Spleen (tissue), 11 donors: ENCODE measurements at regions not wholly inside any gene's neighbourhood (a gene's known extent, or its start where the extent isn't known, plus 50 kb on each side); places are given as distances from the start of the nearest gene placed in this dataset.

Experiments
- DNase-seq: peaks from one replicate; pipeline ENCODE4 v3.0.0-alpha.2; 2020
- H3K27ac ChIP-seq, 8 donors: fragments of 200-600 bp; sonication (generic) in 7 of 8; 1 replicate in 4 of 8; 2 replicates in 4 of 8; pipeline versions ENCODE4 v1.5.0 to v1.8.0; 2016 to 2021; ENCODE audit warnings: inconsistent platforms in 4 of 8, mild to moderate bottlenecking in 4 of 8, moderate library complexity in 1 of 8
- H3K27me3 ChIP-seq, 7 donors: fragments of 200-600 bp; sonication (generic) in 6 of 7; replicated peaks in 1 of 7; 1 replicate in 4 of 7; 2 replicates in 3 of 7; pipeline versions ENCODE4 v1.5.0 to v1.8.0; 2016 to 2021; ENCODE audit warnings: inconsistent platforms in 3 of 7, mild to moderate bottlenecking in 1 of 7
- H3K36me3 ChIP-seq, 6 donors: fragments of 200-600 bp; sonication (generic) in 5 of 6; 1 replicate in 4 of 6; 2 replicates in 2 of 6; pipeline versions ENCODE4 v1.5.0 to v1.8.0; 2016 to 2021; ENCODE audit warnings: inconsistent platforms in 2 of 6
- H3K4me1 ChIP-seq, 6 donors: fragments of 200-600 bp; sonication (generic) in 5 of 6; 1 replicate in 3 of 6; 2 replicates in 3 of 6; pipeline versions ENCODE4 v1.5.0 to v1.8.0; 2016 to 2021; ENCODE audit warnings: inconsistent platforms in 3 of 6
- H3K4me3 ChIP-seq, 8 donors: fragments of 200-600 bp; sonication (generic) in 7 of 8; 1 replicate in 4 of 8; 2 replicates in 4 of 8; pipeline versions ENCODE4 v1.5.0 to v1.8.0; 2016 to 2021; ENCODE audit warnings: inconsistent platforms in 4 of 8, mild to moderate bottlenecking in 4 of 8, moderate library complexity in 2 of 8
- H3K9me3 ChIP-seq, 8 donors: fragments of 200-600 bp; sonication (generic) in 7 of 8; 1 replicate in 4 of 8; 2 replicates in 4 of 8; pipeline versions ENCODE4 v1.5.0 to v1.8.0; 2016 to 2021; ENCODE audit warnings: inconsistent platforms in 4 of 8
- CTCF ChIP-seq, 11 experiments: fragments of 200-600 bp in 7 of 11; fragments of 450-650 bp in 4 of 11; sonication (generic) in 4 of 11; IDR thresholded peaks in 8 of 11; conservative IDR thresholded peaks in 3 of 11; 1 replicate in 7 of 11; 2 replicates in 4 of 11; pipeline versions ENCODE4 v1.4.0 to v1.8.0; 2016 to 2021; ENCODE audit warnings: antibody characterized with exemption in 11 of 11, inconsistent platforms in 4 of 11, mild to moderate bottlenecking in 1 of 11
- POLR2A ChIP-seq, 3 donors: fragments of 450-650 bp; IDR thresholded peaks; one replicate each; pipeline ENCODE4 v1.5.1; 2017; ENCODE audit warnings: antibody characterized with exemption in 3 of 3, mild to moderate bottlenecking in 1 of 3
- POLR2AphosphoS5 ChIP-seq, 3 donors: sonication (generic); formaldehyde crosslinking; IDR thresholded peaks; one replicate each; pipeline ENCODE4 v1.5.1; 2017; ENCODE audit warnings: antibody characterized with exemption in 3 of 3
- WGBS, 5 donors: extraction: QIAGEN DNeasy Blood & Tissue Kit in 3 of 5; methylation state at CpG; one replicate each; pipeline versions ENCODE4 v1.1.5 to v1.1.7; 2013 to 2018; 5-methylcytosine and 5-hydroxymethylcytosine counted together
- intact Hi-C: fragments of 100-400 bp; cut with DNase I; formaldehyde crosslinking; loops from one replicate; pipeline ENCODE4 v1.15.0; 2023; ENCODE audit warnings: low total_unique reads
- donor health status: healthy with polysubstance abuse.
- donor health status: DM: no; HTN: no; CAD: no; lungs with moderate emphysema.
- donor health status: DM: no; HTN: no; CAD: no.
- donor health status: Bipolar disorder and iron deficiency.
- donor health status: healthy.
- donor health status: DM: no; HTN: no; CAD: no.
- donor health status: DM: yes; HTN: yes; CAD: no.

- intact Hi-C loops = no loop called here
- no peak for DNase-seq
- no peaks in the 10 kb centered on the region for H3K9me3 ChIP-seq
- H3K4me1 ChIP-seq = peaks cover 0 to 18% (median 0%) of the 10 kb centered on the region in 6 donors
- WGBS, 5 donors = 78 to 94% (median 86%) methylated on average over 3 of the region's 3 CpGs
- H3K27ac ChIP-seq = no peak overlapping the region
- H3K4me3 ChIP-seq = no peak overlapping the region
- H3K36me3 ChIP-seq = no peaks in the 10 kb centered on the region
- TF ChIP-seq CTCF (IDR thresholded peaks at IDR 0.05 in 8 of 11, conservative IDR thresholded peaks at IDR 0.05 in 3 of 11) (no peak), POLR2AphosphoS5 (IDR thresholded peaks at IDR 0.05) (no peak), POLR2A (IDR thresholded peaks at IDR 0.05) (no peak)
- no peaks in the 10 kb centered on the region for H3K27me3 ChIP-seq
Measured at GRCh38 chr6:131379948-131380347, 193.1 kb upstream of the ARG1 start.

- intact Hi-C loops = no loop called here
Measured at GRCh38 chr6:131381052-131381708, 191.8 kb upstream of the ARG1 start.

GRCh38 chr6:131381709-131382093 is 191.3 kb upstream of the ARG1 start:
- intact Hi-C loops = no loop called here
- no peaks in the 10 kb centered on the region for H3K27me3 ChIP-seq
- DNase-seq = no peak
- TF ChIP-seq POLR2AphosphoS5 (IDR thresholded peaks at IDR 0.05) (no peak), CTCF (IDR thresholded peaks at IDR 0.05 in 8 of 11, conservative IDR thresholded peaks at IDR 0.05 in 3 of 11) (no peak), POLR2A (IDR thresholded peaks at IDR 0.05) (no peak)
- H3K27ac ChIP-seq = no peak overlapping the region
- peaks cover 0 to 19% (median 0%) of the 10 kb centered on the region in 6 donors for H3K4me1 ChIP-seq
- no peak overlapping the region for H3K4me3 ChIP-seq
- H3K9me3 ChIP-seq = no peaks in the 10 kb centered on the region
- 68 to 88% (median 84%) methylated on average over 7 of the region's 7 CpGs for WGBS, 5 donors
- H3K36me3 ChIP-seq = no peaks in the 10 kb centered on the region

More at GRCh38 chr6:131381052-131381708, 191.8 kb upstream of the ARG1 start:
- WGBS, 5 donors = 44 to 59% (median 53%) methylated on average over 9 of the region's 9 CpGs
- Histone ChIP-seq H3K4me1 (peaks cover 0 to 19% (median 0%) of the 10 kb centered on the region in 6 donors), H3K27me3 (no peaks in the 10 kb centered on the region), H3K4me3 (no peak overlapping the region), H3K36me3 (no peaks in the 10 kb centered on the region), H3K9me3 (no peaks in the 10 kb centered on the region), H3K27ac (no peak overlapping the region)
- TF ChIP-seq CTCF (IDR thresholded peaks at IDR 0.05 in 8 of 11, conservative IDR thresholded peaks at IDR 0.05 in 3 of 11) (no peak), POLR2A (IDR thresholded peaks at IDR 0.05) (no peak), POLR2AphosphoS5 (IDR thresholded peaks at IDR 0.05) (no peak)
- no peak for DNase-seq

GRCh38 chr6:131382631-131383030 is 190.4 kb upstream of the ARG1 start:
- Histone ChIP-seq H3K36me3 (no peaks in the 10 kb centered on the region), H3K4me1 (peaks cover 0 to 19% (median under 1%) of the 10 kb centered on the region in 6 donors), H3K4me3 (no peak overlapping the region), H3K27me3 (no peaks in the 10 kb centered on the region), H3K27ac (no peak overlapping the region), H3K9me3 (no peaks in the 10 kb centered on the region)
- intact Hi-C loops = no loop called here
- DNase-seq = no peak
- TF ChIP-seq POLR2A (IDR thresholded peaks at IDR 0.05) = no peak
- no peak for TF ChIP-seq CTCF (IDR thresholded peaks at IDR 0.05 in 8 of 11, conservative IDR thresholded peaks at IDR 0.05 in 3 of 11)
- TF ChIP-seq POLR2AphosphoS5 (IDR thresholded peaks at IDR 0.05) = no peak
- WGBS, 5 donors = 91 to 97% (median 94%) methylated on average over 10 of the region's 10 CpGs
